CD4-positive, alpha-beta T cell treated with Interleukin-21 for 1 hour (primary cell): ENCODE measurements at regions not wholly inside any gene's neighbourhood (a gene's known extent, or its start where the extent isn't known, plus 50 kb on each side); places are given as distances from the start of the nearest gene placed in this dataset.
"Not testable (repeated sequence)": the region's sequence is repeated elsewhere in the genome, so short reads cannot be mapped to it uniquely, and the experiment has no call there.

Source experiments
- DNase-seq: peaks from one replicate; pipeline ENCODE4 v3.0.0-alpha.2; 2020

- no peak for DNase-seq
Observed at GRCh38 chr19:31075146-31075655, 274.0 kb downstream of the TSHZ3 start.

DNA sequence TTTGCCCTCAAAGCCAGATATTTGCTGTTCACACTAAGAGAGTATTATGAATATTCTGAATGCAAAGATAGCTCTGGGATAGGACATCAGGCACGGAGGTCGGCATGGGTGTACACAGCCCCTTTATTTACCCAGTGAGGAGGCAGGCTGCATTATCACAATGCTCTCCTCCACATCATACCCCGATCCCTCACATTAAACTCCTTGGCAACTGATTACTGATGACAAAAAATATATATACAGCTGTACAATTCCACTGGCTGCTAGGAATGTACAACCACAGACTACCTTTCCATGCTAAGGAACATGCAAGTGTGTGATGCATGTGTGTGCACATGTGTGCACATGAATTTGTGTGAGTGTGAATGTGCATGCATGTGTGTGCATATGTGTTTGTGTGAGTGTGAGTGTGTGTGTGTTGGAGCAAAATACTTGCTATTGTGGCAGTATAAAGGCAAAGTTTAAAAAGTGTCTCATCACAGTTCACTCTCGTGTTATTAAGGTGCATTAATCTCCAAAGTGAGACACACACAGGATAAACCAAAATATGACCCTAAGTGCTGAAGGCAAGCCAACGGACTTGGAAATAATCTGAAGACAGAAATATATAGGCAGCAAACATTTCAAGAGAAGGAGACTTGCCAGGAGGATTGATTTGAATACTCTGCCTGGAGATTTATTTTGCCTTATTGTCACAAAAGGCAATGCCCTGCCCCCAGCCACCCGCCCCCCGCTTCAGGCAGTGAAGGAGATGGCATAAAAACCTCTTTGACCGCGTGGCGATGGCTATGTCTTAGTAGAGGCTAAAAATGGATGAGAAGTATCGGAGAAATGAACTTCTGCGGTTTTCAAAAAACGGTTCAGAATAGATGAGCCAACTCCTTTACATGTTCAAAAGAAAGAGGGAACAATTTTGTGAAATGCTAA lies 274.8 kb downstream of the TSHZ3 start:
- no peak for DNase-seq

DNA sequence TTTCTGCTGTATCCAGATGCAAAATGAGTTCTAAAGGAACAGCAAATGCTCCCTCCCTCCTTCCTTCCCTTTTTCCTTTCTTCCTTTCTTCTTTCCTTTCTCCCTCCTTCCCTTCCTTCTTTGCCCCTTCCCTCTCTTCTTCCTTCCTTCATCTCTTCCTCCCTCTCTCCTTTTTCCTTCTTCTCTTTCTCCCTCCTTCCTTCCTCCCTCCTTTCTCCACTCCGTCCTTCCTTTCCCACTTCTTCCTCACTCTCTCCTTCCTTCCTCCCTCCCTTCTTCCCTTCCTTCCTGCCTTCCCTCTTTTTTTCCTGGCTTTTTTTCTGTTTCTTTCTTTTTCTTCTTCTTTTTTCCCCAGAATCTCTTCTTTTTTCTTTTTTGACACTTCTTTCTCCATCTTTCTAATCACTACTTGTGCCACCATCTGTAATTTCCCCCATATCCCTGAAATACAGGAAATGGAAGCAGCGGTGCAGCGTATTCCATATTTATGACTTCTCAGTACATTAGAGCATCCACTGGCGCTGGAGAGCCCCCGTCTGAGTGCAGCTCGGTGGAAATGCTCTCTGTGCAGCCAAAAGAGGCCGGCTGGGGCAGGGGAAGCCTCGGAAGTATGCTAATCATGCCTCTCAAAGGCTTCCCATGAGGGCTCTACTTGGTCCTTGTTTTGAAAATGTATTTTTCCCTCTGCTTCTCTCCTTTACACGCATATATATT lies 275.6 kb downstream of the TSHZ3 start:
- no peak for DNase-seq

DNA sequence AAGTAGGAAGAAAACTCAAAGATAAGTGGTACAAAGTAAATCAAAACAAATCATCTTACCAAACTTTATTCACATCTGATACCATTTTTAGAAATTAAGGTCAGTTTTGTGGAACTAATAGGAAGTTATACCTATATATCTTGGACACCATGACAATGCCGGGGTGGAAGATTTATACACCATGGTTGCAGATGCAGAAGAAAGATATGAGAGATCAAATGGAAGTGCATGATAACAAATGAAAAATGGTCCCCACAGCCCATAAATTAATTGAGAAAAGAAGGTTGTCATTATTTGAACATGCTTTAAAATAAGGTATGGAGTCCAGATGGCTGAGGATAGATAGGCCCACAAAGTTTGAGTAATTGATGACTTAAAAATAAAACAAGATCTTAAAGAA lies 276.8 kb downstream of the TSHZ3 start:
- no peak for DNase-seq

DNA sequence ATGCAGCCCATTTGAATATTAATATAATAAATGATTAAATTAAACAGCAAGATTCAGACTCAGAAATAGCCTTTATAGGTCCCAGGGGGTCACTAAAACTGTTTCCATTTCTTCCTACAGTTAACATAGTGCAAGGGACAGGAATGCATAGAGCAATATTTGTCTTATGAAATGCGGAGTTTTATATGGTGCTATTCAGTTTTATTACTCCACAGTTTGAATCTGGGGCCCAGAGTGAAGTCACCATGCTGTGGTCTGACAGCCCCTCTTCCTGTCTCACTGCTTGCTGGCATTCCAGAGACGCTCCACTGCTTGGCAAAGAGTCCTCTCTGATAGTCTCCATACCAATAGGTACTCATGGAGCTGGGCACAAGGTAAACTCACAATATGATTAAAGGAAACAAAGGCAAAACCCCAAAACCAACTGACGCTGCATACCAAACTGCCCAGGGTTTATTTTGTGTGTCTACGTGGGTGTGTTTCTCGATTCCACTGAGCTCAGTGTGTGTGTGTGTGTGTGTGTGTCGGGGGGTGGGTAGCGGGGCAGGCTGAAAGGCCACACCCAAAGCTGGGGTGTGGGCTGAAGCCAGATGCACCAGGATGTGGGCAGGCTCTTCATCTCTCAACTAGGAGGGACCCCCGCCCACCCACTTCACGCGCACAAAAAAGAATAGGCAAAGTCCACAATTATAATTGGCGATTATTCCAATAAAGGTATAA lies 277.9 kb downstream of the TSHZ3 start:
- no peak for DNase-seq

DNA sequence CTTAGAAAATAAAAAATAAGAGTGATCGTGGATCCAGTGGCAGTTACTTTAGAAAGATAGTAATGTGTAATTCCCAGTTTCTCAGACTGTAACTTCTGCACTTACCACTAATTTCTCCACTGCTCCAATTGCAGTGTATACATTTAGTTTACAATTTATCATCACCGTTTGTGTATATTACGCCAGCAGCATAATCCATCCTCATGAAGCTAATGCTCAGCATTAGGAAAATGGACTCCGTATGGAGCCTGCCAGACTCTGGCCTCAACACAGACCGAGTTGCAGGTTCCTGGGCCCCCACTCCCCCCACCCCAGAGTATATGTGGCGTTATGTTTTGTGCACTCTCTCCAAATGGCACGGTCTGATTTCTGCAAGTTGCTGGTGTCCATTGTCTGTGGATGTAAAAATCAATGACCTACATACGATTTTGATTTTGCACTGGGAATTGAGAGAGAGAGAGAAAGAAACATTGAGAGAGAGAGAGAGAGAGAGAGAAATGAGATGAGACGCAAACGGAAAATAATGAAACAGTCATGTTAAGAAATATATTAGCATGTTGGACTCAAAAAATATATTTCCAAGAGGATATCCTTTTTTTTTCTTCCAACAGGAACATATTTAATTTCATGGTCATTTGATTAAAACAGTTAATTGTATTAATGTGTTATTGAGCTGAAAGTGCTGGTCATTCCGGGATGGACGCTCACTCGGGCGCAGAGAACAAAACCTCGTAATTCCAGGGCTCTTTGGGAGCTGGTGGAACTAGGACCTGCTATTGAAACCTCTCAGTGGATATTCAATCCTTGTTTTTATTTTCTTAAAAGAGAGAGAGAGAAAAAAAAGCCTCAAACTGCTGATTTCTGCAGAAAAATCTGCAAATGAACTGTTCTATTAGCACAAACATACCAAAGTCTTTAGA lies 278.8 kb downstream of the TSHZ3 start:
- no peak for DNase-seq

DNA sequence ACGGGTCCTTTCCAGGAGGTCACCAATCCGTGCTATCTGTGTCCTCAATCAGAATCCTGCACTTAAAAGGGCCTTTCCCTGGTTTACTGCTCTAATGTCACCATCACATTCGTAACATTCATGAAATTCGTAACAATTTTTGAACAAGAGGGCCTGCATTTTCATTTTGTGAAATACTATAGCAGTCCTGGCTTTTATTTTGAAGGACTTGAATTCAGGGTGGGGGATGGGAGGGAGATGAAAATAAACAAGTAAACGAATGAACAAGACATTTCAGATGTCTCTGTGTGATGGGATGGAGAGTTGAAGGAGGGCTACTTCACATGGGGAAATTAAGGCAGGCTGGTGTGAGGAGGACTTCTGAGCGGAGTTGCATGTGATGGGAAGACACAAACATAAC lies 281.0 kb downstream of the TSHZ3 start:
- no peak for DNase-seq

GRCh38 chr19:31066385-31066784 lies 282.9 kb downstream of the TSHZ3 start:
- no peak for DNase-seq

DNA sequence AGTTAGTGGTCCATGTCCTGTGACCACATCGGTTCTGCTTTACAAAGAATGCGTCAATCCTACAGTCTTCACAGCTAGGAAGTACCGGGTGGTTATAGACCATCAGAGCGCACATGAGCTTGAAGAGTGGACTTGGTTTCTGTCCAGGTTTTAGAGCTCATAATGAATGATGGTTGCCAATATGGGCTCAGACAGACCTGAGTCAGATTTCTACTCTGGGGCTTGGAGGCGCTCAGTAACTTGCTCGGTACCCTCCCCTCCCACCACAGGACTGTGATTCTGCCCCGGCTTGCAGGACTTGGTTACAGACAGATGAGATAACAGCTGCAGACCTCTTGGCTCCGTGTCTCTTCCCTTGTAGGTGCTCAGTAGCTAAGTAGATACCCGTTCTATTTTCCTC lies 284.7 kb downstream of the TSHZ3 start:
- no peak for DNase-seq

- no peak for DNase-seq
Observed at GRCh38 chr19:31058676-31059340, 290.4 kb downstream of the TSHZ3 start.

- no peak for DNase-seq
Observed at GRCh38 chr19:31057476-31057875, 291.8 kb downstream of the TSHZ3 start.

GRCh38 chr19:31055454-31055853 lies 293.8 kb downstream of the TSHZ3 start:
- no peak for DNase-seq

GRCh38 chr19:31054430-31054829 lies 294.8 kb downstream of the TSHZ3 start:
- peak; percentile 45 for DNase-seq

GRCh38 chr19:31049431-31049830 lies 299.8 kb downstream of the TSHZ3 start:
- no peak for DNase-seq

- no peak for DNase-seq
Observed at GRCh38 chr19:31046024-31046423, 303.2 kb downstream of the TSHZ3 start.

GRCh38 chr19:31041461-31041860 lies 307.8 kb downstream of the TSHZ3 start:
- DNase-seq = no peak

GRCh38 chr19:31039151-31039550 lies 310.1 kb downstream of the TSHZ3 start:
- DNase-seq = no peak

GRCh38 chr19:31037286-31037980 lies 311.8 kb downstream of the TSHZ3 start:
- DNase-seq = no peak

GRCh38 chr19:31031455-31031854 lies 317.8 kb downstream of the TSHZ3 start:
- not testable (repeated sequence) for DNase-seq

GRCh38 chr19:31023038-31023437 lies 326.2 kb downstream of the TSHZ3 start:
- DNase-seq = no peak

DNA sequence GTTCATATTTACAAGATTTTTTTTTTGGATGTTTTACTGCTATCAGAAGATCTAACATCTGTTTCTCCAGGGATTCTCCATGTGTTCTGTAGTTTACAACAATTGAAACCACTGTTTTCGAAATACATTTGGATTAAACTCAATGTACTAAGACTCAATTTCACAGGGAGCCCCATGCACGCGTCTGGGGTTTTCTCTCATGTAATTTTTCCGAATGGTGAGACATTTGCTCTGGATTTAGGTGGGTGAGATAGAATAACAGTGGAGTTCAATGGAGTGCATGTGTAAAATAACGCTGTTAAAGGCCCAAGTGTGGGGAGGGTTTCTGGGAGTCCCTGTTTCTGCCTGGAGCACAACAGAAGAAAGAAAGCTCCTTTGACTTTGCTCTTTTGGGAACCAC lies 330.3 kb downstream of the TSHZ3 start:
- DNase-seq = no peak
